Caki2 (cell line): ENCODE measurements at regions not wholly inside any gene's neighbourhood (a gene's known extent, or its start where the extent isn't known, plus 50 kb on each side); places are given as distances from the start of the nearest gene placed in this dataset.
A peak's percentile ranks its signal among the peaks of the same experiment; 100 is the strongest.
"Not testable (repeated sequence)": the region's sequence is repeated elsewhere in the genome, so short reads cannot be mapped to it uniquely, and the experiment has no call there.

Experiments used
- DNase-seq: peaks from one replicate; pipeline ENCODE4 v3.0.0-alpha.2; 2015; ENCODE audit warnings: low read depth
- in situ Hi-C: cut with HindIII; loops from 2 replicates; pipeline ENCODE4 v1.10.0; 2016; ENCODE audit warnings: low sequenced_read_pairs, low pct_unique_long_range_greater_than_20kb, mixed read lengths

- in situ Hi-C loops: no loop called here
- no peak for DNase-seq
These were observed 184.1 kb upstream of the HES1 start for GRCh38 chr3:193951859-193952258.

DNA sequence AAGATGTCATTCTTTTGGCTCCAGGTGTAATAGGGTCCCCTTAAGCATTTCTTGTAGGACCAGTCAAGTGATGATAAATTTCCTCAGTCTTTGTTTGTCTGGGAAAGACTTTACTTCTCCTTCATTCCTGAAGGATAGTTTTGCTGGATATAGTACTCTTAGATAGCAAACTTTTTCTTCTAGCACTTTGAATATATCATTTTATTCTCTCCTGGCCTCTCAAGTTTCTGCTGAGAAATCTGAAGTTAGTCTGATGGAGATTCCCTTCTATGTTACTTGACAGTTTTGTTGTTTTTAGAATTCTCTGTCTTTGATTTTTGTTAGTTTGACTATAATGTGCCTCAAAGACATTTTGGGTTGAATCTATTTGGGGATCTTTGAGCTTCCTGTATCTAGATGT lies 181.2 kb upstream of the HES1 start:
- DNase-seq: no peak
- in situ Hi-C loops: no loop called here

DNA sequence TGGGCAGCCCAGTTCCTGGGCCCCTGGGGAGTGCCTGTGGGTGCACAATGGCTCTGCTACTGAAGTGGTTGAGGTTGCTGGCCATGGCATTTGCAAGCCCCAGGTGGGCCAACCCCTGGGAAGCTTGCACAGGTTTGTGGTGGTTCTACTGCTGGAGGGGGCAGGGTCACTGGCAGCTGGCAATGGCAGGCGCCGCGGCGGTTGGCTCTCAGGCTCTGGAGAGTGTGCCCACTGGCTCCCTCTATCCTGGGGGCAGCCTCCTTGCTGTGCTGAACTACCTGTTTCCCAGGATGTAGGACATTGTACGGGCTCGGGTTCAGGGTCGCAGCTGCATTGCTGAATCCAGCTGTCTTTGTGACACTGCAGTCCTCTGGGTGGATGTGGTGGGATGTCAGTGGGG lies 180.2 kb upstream of the HES1 start:
- in situ Hi-C loops: no loop called here
- DNase-seq: no peak

GRCh38 chr3:193959861-193960260 lies 176.1 kb upstream of the HES1 start:
- no peak for DNase-seq
- in situ Hi-C loops: no loop called here

- in situ Hi-C loops: no loop called here
- DNase-seq: no peak
These were observed 175.3 kb upstream of the HES1 start for GRCh38 chr3:193960487-193961274.

GRCh38 chr3:193962986-193963685 lies 172.8 kb upstream of the HES1 start:
- no peak for DNase-seq
- in situ Hi-C loops: no loop called here

DNA sequence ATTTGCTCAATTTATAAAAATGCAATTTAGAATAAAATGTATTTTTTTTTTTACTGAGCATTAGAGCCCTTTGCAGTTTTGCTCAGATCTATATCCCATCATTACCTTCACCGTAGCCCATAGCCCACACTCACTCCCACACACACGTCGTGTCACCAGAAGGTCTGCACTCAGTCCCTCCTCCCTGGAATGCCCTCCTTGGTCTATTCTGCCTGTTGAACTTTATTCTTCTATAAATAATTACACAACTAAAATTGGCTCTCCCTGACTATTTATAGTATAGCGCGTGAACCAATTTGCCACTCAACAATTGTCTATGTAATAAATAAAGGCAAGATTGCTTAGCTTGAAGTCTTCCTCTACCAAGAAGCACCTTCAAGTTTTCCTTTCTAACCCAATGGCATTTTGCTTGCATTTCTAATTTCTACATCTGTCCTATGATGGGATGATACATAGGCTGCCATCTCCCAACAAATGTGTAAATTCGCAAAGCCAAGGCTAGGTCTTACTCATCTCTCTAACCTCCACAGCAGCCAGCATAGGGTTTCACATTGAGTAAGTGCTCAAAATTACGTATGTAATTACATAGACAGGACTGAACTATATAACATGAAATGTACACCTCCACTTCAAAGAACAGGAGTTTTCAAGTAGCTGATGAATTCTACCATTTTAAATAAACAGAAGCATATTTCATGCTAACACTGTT lies 172.0 kb upstream of the HES1 start:
- in situ Hi-C loops: no loop called here

DNA sequence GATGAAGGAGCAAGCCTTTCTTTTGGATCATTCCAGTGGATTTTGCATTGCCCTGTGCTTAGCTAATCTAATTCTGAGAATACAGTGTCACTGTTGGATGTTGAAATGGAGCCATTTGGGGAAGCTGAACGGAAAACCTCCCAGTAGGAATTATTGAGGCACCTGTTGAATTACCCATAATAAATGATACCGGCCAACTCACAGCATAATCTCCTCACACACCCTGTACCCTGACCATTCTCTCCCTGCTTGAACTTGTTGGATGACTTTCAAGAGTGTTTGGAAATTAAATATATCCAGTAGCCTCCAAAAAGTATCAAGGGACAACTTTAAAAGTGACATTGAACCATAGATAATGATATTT lies 171.4 kb upstream of the HES1 start:
- in situ Hi-C loops: no loop called here
- no peak for DNase-seq

More for the DNA sequence above, 172.0 kb upstream of the HES1 start:
- no peak for DNase-seq

GRCh38 chr3:193968380-193968974 lies 167.5 kb upstream of the HES1 start:
- in situ Hi-C loops: no loop called here
- DNase-seq: no peak

GRCh38 chr3:193970131-193970772 lies 165.7 kb upstream of the HES1 start:
- in situ Hi-C loops: not testable (repeated sequence)
- DNase-seq: peak; percentile 19

GRCh38 chr3:193970773-193971206 lies 165.2 kb upstream of the HES1 start:
- DNase-seq: no peak
- in situ Hi-C loops: no loop called here

DNA sequence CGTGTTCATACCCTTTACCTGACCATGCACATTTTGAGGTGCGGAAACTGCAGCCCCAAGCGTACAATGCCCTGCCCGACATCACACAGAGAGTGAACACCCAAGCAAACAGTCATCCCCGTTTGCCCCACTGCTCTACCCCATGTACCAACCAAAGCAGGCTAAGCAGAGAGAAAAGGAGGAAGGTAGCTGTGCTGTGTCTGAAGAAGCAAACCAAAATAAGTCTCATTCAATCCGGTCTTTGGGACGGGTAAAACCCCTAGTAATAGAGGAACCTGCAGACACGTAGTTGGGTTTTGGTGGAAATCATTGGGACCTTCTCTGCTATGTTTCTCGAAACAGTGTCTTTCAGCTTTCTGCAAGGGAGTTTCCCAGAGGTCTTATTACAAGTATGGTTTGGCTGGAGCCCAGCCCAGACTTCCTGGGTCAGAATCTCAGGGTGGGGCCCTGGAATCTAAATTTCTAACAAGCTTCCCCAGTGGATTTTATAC lies 164.6 kb upstream of the HES1 start:
- DNase-seq: no peak
- in situ Hi-C loops: no loop called here

DNA sequence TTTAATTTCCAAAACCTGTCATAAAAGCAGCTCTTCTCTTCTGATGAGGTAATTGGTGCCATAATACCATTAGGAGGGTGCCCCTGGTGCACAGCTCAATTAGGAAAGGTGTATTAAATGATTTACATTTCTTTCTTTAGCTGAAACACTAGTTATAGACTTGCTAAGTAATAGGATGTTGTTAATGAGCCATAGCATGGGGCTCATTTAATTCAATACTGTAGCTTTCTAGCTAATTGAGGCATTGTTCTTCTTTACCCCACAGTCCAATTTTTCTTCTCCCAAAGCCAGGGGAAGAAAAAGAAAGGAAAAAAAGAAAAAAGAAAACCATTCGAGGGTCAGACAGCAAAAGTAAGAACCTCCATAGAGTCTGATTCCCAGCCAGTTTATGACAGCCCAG lies 164.0 kb upstream of the HES1 start:
- no peak for DNase-seq
- in situ Hi-C loops: no loop called here

DNA sequence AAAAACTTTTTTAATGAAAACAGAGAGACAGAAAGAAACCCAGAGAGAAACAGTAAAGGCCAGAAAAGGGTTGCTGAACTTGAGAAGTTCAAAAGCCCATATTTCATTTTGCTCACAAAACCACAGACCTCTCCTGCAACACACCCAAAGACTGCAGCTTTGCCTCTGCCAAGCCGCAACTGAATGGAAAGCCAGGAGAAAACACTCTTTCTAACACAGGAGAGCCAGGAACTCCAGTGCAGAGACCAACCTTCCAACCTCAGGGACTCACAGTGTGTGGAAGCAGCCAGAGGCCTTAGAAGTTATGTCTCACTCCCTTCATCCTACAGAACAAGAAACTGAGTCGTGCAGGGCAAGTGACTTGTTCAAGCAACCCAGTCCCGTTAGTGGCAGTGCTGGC lies 163.1 kb upstream of the HES1 start:
- no peak for DNase-seq
- in situ Hi-C loops: no loop called here

DNA sequence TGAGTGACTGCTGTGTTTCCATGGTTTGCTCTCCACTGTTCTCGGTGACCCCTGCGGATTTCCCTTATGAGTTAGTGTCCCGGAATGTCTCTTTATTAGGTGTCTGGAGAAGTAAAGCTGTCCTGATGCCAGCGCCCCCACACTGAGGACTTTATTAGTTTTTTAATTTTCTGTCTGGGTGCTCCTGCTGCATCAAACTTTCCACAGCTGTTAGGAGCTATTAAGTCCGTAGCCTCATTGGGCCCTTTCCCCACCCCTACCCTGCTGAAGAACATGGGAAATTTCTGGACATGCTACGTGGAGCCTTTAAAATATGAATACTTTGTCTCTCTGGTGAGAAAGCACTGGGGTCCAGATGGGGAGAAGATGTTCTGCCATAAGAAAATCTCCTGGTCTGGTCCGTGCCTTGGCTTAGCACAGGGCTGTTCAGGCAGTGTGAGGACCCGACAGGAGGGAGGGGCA lies 161.7 kb upstream of the HES1 start:
- DNase-seq: no peak
- in situ Hi-C loops: no loop called here

- in situ Hi-C loops: no loop called here
- no peak for DNase-seq
These were observed 161.0 kb upstream of the HES1 start for GRCh38 chr3:193974671-193975535.

- in situ Hi-C loops: no loop called here
- DNase-seq: no peak
These were observed 158.3 kb upstream of the HES1 start for GRCh38 chr3:193977622-193978021.
